Gastrocnemius medialis (tissue), 4 donors: ENCODE measurements at regions not wholly inside any gene's neighbourhood (a gene's known extent, or its start where the extent isn't known, plus 50 kb on each side); places are given as distances from the start of the nearest gene placed in this dataset.

Source experiments
- CTCF ChIP-seq, 5 experiments: fragments of 450-650 bp in 3 of 5; fragments of 200-600 bp in 2 of 5; sonication (generic) in 2 of 5; IDR thresholded peaks in 4 of 5; conservative IDR thresholded peaks in 1 of 5; 1 replicate in 4 of 5; 2 replicates in 1 of 5; pipeline ENCODE4 v1.5.1; 2016 to 2019; ENCODE audit warnings: antibody characterized with exemption in 5 of 5, mild to moderate bottlenecking in 3 of 5, moderate library complexity in 3 of 5
- POLR2A ChIP-seq, 2 donors: fragments of 450-650 bp; IDR thresholded peaks; one replicate each; pipeline ENCODE4 v1.6.1; 2017; ENCODE audit warnings: antibody characterized with exemption in 2 of 2, mild to moderate bottlenecking in 2 of 2, moderate library complexity in 2 of 2

DNA sequence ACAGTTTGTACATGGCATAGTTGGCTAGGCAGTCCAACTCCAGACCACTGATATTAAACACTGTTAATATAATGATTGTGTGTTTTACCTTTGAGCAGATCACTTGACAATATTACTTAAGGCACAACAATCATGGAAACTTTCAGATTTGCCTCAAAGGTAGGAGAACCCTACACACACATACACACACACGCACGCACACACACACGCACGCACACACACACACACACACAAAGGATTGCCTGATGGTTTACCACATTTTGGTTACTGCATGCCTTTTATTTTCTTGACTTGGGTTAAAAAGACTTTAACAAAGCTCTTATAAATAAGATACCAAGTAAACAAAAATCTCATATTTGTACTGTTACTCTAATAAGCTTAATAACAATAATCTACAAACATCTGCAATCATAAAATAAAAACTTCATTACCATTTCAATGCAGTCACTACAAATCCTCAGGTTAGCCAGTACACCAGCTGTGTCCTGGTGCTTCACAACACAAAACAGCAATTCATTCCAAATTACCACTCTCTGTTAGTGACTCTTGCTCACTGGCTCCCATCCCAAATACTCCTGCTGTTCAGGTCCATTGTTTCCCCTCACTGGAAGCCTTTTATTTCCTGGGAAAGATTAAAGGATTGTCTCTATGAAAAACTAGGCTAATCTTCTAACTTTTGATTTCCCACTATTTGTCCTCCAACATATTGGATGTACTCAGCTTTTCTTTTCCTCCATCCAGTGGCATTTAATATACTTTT is 175.2 kb upstream of the ATP2B1 start:
- no peak for TF ChIP-seq CTCF (IDR thresholded peaks at IDR 0.05 in 4 of 5, conservative IDR thresholded peaks at IDR 0.05 in 1 of 5)
- no peak for TF ChIP-seq POLR2A (IDR thresholded peaks at IDR 0.05)
